ENCODE measurements at regions not wholly inside any gene's neighbourhood (a gene's known extent, or its start where the extent isn't known, plus 50 kb on each side); places are given as distances from the start of the nearest gene placed in this dataset.

- no peak for DNase-seq
- intact Hi-C loops (cut with micrococcal nuclease; ENCODE audit: unreplicated experiment) = no loop called here
- no peaks in the 10 kb centered on the region for H3F3A ChIP-seq (ENCODE audit: insufficient read depth, low read depth)
- no peak overlapping the region for H3K27ac ChIP-seq
- no TSS peak for BruUV-seq (replicated peaks)
- no peaks in the 10 kb centered on the region for H3K9me2 ChIP-seq (ENCODE audit: insufficient read depth)
- no peaks in the 10 kb centered on the region for H3K4me1 ChIP-seq (replicated peaks; ENCODE audit: insufficient read depth)
- H2AFZ ChIP-seq = no peak overlapping the region
- H3K79me2 ChIP-seq (ENCODE audit: low read depth) = no peaks in the 10 kb centered on the region
- POLR2A ChIA-PET (ENCODE audit: unreplicated experiment) = interaction anchor here (0.8 kb wide), 1 partner anchor 1278 kb away, joined by 8 read pairs; no protein-coding TSS in a partner anchor
- no peak overlapping the region for H3K4me3 ChIP-seq
- no peaks in the 10 kb centered on the region for H3K36me3 ChIP-seq (ENCODE audit: low read depth)
- TF ChIP-seq EZH2 (IDR thresholded peaks at IDR 0.05; ENCODE audit: low read depth) (no peak), CTCF (conservative IDR thresholded peaks at IDR 0.05) (no peak)
- H4K20me1 ChIP-seq (ENCODE audit: insufficient read depth) = no peaks in the 10 kb centered on the region
- no peak overlapping the region for H3K4me2 ChIP-seq
- H3K27me3 ChIP-seq (ENCODE audit: insufficient read depth, low read depth) = peaks cover 28% of the 10 kb centered on the region
- CTCF ChIA-PET = no interaction called here
- H3K9me3 ChIP-seq (ENCODE audit: insufficient read depth, low read depth) = no peaks in the 10 kb centered on the region
These were observed 406.3 kb downstream of the CADM1 start for GRCh38 chr11:115097796-115098408.

GRCh38 chr11:115100706-115101105, 403.5 kb downstream of the CADM1 start:
- BruUV-seq (replicated peaks) = no TSS peak
- Histone ChIP-seq H3K9me2 (ENCODE audit: insufficient read depth) (no peaks in the 10 kb centered on the region), H3K4me2 (no peak overlapping the region), H3K4me1 (replicated peaks; ENCODE audit: insufficient read depth) (no peaks in the 10 kb centered on the region), H3K36me3 (ENCODE audit: low read depth) (no peaks in the 10 kb centered on the region), H3K9me3 (ENCODE audit: insufficient read depth, low read depth) (no peaks in the 10 kb centered on the region), H4K20me1 (ENCODE audit: insufficient read depth) (no peaks in the 10 kb centered on the region), H3K27ac (no peak overlapping the region), H3K27me3 (ENCODE audit: insufficient read depth, low read depth) (peaks cover 36% of the 10 kb centered on the region), H3K4me3 (no peak overlapping the region), H3K79me2 (ENCODE audit: low read depth) (no peaks in the 10 kb centered on the region), H3F3A (ENCODE audit: insufficient read depth, low read depth) (no peaks in the 10 kb centered on the region), H2AFZ (no peak overlapping the region)
- DNase-seq = no peak
- CTCF ChIA-PET = no interaction called here
- intact Hi-C loops (cut with micrococcal nuclease; ENCODE audit: unreplicated experiment) = no loop called here
- no peak for TF ChIP-seq EZH2 (IDR thresholded peaks at IDR 0.05; ENCODE audit: low read depth)
- no peak for TF ChIP-seq CTCF (conservative IDR thresholded peaks at IDR 0.05)
- POLR2A ChIA-PET (ENCODE audit: unreplicated experiment) = no interaction called here

GRCh38 chr11:115103921-115104320, 400.3 kb downstream of the CADM1 start:
- H3K79me2 ChIP-seq (ENCODE audit: low read depth) = no peaks in the 10 kb centered on the region
- no peak overlapping the region for H3K4me2 ChIP-seq
- no peaks in the 10 kb centered on the region for H3K36me3 ChIP-seq (ENCODE audit: low read depth)
- H3F3A ChIP-seq (ENCODE audit: insufficient read depth, low read depth) = no peaks in the 10 kb centered on the region
- H4K20me1 ChIP-seq (ENCODE audit: insufficient read depth) = no peaks in the 10 kb centered on the region
- H3K4me3 ChIP-seq = no peak overlapping the region
- H2AFZ ChIP-seq = no peak overlapping the region
- peaks cover 28% of the 10 kb centered on the region; the same call in 1 of the 2 replicates for H3K27me3 ChIP-seq (ENCODE audit: insufficient read depth, low read depth)
- DNase-seq = no peak
- H3K27ac ChIP-seq = no peak overlapping the region
- intact Hi-C loops (cut with micrococcal nuclease; ENCODE audit: unreplicated experiment) = no loop called here
- TF ChIP-seq EZH2 (IDR thresholded peaks at IDR 0.05; ENCODE audit: low read depth) = no peak
- TF ChIP-seq CTCF (conservative IDR thresholded peaks at IDR 0.05) = no peak; the same call in 1 of the 2 replicates
- H3K4me1 ChIP-seq (replicated peaks; ENCODE audit: insufficient read depth) = no peaks in the 10 kb centered on the region
- H3K9me3 ChIP-seq (ENCODE audit: insufficient read depth, low read depth) = no peaks in the 10 kb centered on the region
- BruUV-seq (replicated peaks) = no TSS peak
- ChIA-PET CTCF (no interaction called here), POLR2A (ENCODE audit: unreplicated experiment) (no interaction called here)
- H3K9me2 ChIP-seq (ENCODE audit: insufficient read depth) = no peaks in the 10 kb centered on the region

Measured in PC-9 (cell line).